Heart left ventricle (tissue), 16 donors: ENCODE measurements at regions not wholly inside any gene's neighbourhood (a gene's known extent, or its start where the extent isn't known, plus 50 kb on each side); places are given as distances from the start of the nearest gene placed in this dataset.

Source experiments
- ATAC-seq, 4 donors: fragments of 200-7000 bp; cut with Tn5 transposase; one replicate each; pipeline ENCODE4 v1.9.1; 2020 to 2022; ENCODE audit warnings: moderate library complexity in 4 of 4, mild to moderate bottlenecking in 3 of 4, moderate number of reproducible peaks in 1 of 4
- DNase-seq, 5 donors: peaks; one replicate each; pipeline ENCODE4 v3.0.0-alpha.2; 2020
- H3K27ac ChIP-seq, 12 donors: fragments of 200-600 bp; sonication (generic) in 4 of 12; one replicate each; pipeline versions ENCODE4 v1.5.0 to v1.8.0; 2016 to 2022; ENCODE audit warnings: mild to moderate bottlenecking in 2 of 12
- H3K27me3 ChIP-seq, 9 donors: fragments of 200-600 bp; sonication (generic) in 2 of 9; one replicate each; pipeline versions ENCODE4 v1.5.1 to v1.8.0; 2016 to 2022; ENCODE audit warnings: mild to moderate bottlenecking in 3 of 9
- H3K36me3 ChIP-seq, 9 donors: fragments of 200-600 bp; sonication (generic) in 2 of 9; one replicate each; pipeline versions ENCODE4 v1.5.0 to v1.8.0; 2018 to 2022; ENCODE audit warnings: mild to moderate bottlenecking in 2 of 9
- H3K4me1 ChIP-seq, 12 donors: fragments of 200-600 bp; sonication (generic) in 4 of 12; one replicate each; pipeline versions ENCODE4 v1.5.0 to v1.8.0; 2016 to 2022; ENCODE audit warnings: mild to moderate bottlenecking in 3 of 12
- H3K4me3 ChIP-seq, 12 donors: fragments of 200-600 bp; sonication (generic) in 4 of 12; one replicate each; pipeline versions ENCODE4 v1.5.0 to v1.8.0; 2017 to 2022; ENCODE audit warnings: mild to moderate bottlenecking in 9 of 12, moderate library complexity in 4 of 12
- H3K9me3 ChIP-seq, 12 donors: fragments of 200-600 bp; sonication (generic) in 4 of 12; one replicate each; pipeline versions ENCODE4 v1.5.0 to v1.8.0; 2016 to 2022; ENCODE audit warnings: mild to moderate bottlenecking in 1 of 12
- CTCF ChIP-seq, 12 donors: fragments of 200-600 bp; sonication (generic) in 4 of 12; IDR thresholded peaks; one replicate each; pipeline versions ENCODE4 v1.5.0 to v1.8.0; 2018 to 2022; ENCODE audit warnings: antibody characterized with exemption in 12 of 12, mild to moderate bottlenecking in 5 of 12
- POLR2A ChIP-seq, 2 donors: fragments of 450-650 bp; IDR thresholded peaks; one replicate each; pipeline ENCODE4 v1.6.1; 2017; ENCODE audit warnings: antibody characterized with exemption in 2 of 2, mild to moderate bottlenecking in 2 of 2, moderate library complexity in 2 of 2
- WGBS, 4 donors: extraction: QIAGEN DNeasy Blood & Tissue Kit in 2 of 4; methylation state at CpG; one replicate each; pipeline versions ENCODE4 v1.1.5 to v1.1.7; 2013 to 2018; 5-methylcytosine and 5-hydroxymethylcytosine counted together
- intact Hi-C, 10 donors: fragments of 100-400 bp; cut with DNase I; formaldehyde crosslinking; loops; one replicate each; pipeline versions ENCODE4 v1.11.1 to v1.14.2; 2022
- donor health status: ischemic (EF 13 %, LVEDD 7.1; RV severe dilation, severe dysfunction).
- donor health status: healthy with polysubstance abuse.
- donor health status: DM: no; HTN: yes; CAD: no.
- donor health status: DM: no; HTN: no; CAD: no.
- donor health status: ischemic (EF 25% LVEDD 6.9; RV normal size, moderate dysfunction).
- donor health status: ischemic (EF 25% LVEDD 5.7; RV mildly dilated, moderate dysfunction).
- donor health status: healthy.
- donor health status: DM: yes; HTN: yes; CAD: no.
- donor health status: ischemic (EF 35%, LVEDD 5.7; RV mildly dilated, moderate dysfunction).
- donor health status: nonischemic (EF 11% LVEDD 7.7; RV severe dilation, severe dysfunction).
- donor health status: DM: yes; HTN: yes; CAD: no.
- donor health status: PGD.
- donor health status: ischemic (EF 29% LVEDD 5.4; RV normal size, mild dysfunction).
- donor health status: nonischemic (EF 23%, LVEDD 6.1; RV moderate dilation, normal function).

- no peak for ATAC-seq
- intact Hi-C loops: no loop called here
- DNase-seq: no peak
- H3K9me3 ChIP-seq: no peaks in the 10 kb centered on the region
- H3K4me3 ChIP-seq: no peak overlapping the region
- H3K27me3 ChIP-seq: no peaks in the 10 kb centered on the region
- H3K36me3 ChIP-seq: no peaks in the 10 kb centered on the region
- no peaks in the 10 kb centered on the region for H3K4me1 ChIP-seq
- WGBS, 4 donors: 83 to 88% (median 87%) methylated on average over 11 of the region's 11 CpGs
- no peak overlapping the region for H3K27ac ChIP-seq
- TF ChIP-seq POLR2A (IDR thresholded peaks at IDR 0.05): no peak
- TF ChIP-seq CTCF (IDR thresholded peaks at IDR 0.05): no peak
These were observed 432.5 kb downstream of the GADD45G start for GRCh38 chr9:90037146-90037797.

DNA sequence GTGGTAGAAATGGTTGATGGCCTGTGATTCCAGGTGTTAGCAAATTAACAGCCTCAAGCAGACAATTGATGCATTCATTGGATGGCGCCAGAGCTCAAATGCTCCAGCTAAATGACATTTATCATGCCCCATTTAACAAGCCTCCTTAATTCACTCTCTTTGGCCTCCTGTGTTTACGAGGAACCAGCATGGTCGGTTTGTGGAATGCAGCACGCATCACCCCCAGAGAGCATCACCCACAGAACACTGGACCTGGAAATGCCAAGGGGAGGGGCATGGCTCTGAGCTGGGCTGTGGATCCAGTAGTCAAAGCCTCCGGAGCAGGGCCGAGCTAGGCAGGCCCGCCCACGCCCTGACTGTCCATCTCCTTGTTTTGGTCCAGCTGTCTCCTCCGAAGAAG, 434.0 kb downstream of the GADD45G start:
- Histone ChIP-seq H3K36me3 (no peaks in the 10 kb centered on the region), H3K4me1 (no peaks in the 10 kb centered on the region), H3K4me3 (no peak overlapping the region), H3K27me3 (no peaks in the 10 kb centered on the region), H3K27ac (no peak overlapping the region), H3K9me3 (no peaks in the 10 kb centered on the region)
- no peak for DNase-seq
- intact Hi-C loops: no loop called here
- 82 to 87% (median 85%) methylated on average over 9 of the region's 9 CpGs for WGBS, 4 donors
- no peak for TF ChIP-seq CTCF (IDR thresholded peaks at IDR 0.05)
- no peak for TF ChIP-seq POLR2A (IDR thresholded peaks at IDR 0.05)
- ATAC-seq: no peak

GRCh38 chr9:90044263-90044662, 439.5 kb downstream of the GADD45G start:
- Histone ChIP-seq H3K9me3 (peaks cover 0 to 10% (median 0%) of the 10 kb centered on the region in 12 donors), H3K27me3 (no peaks in the 10 kb centered on the region), H3K4me3 (no peak overlapping the region), H3K36me3 (no peaks in the 10 kb centered on the region), H3K27ac (no peak overlapping the region), H3K4me1 (no peaks in the 10 kb centered on the region)
- TF ChIP-seq POLR2A (IDR thresholded peaks at IDR 0.05) (no peak), CTCF (IDR thresholded peaks at IDR 0.05) (no peak)
- 35 to 50% (median 48%) methylated on average over 6 of the region's 6 CpGs for WGBS, 4 donors
- intact Hi-C loops: no loop called here
- ATAC-seq: no peak
- no peak for DNase-seq

- no peak overlapping the region for H3K27ac ChIP-seq
- H3K9me3 ChIP-seq: peaks cover 0 to 10% (median 0%) of the 10 kb centered on the region in 12 donors
- intact Hi-C loops: no loop called here
- WGBS, 4 donors: 65 to 76% (median 71%) methylated on average over 7 of the region's 7 CpGs
- no peak overlapping the region for H3K4me3 ChIP-seq
- no peaks in the 10 kb centered on the region for H3K27me3 ChIP-seq
- no peaks in the 10 kb centered on the region for H3K4me1 ChIP-seq
- H3K36me3 ChIP-seq: no peaks in the 10 kb centered on the region
- TF ChIP-seq CTCF (IDR thresholded peaks at IDR 0.05) (no peak), POLR2A (IDR thresholded peaks at IDR 0.05) (no peak)
- ATAC-seq: no peak
- DNase-seq: no peak
These were observed 439.9 kb downstream of the GADD45G start for GRCh38 chr9:90044710-90045151.
